ENCODE measurements at regions not wholly inside any gene's neighbourhood (a gene's known extent, or its start where the extent isn't known, plus 50 kb on each side); places are given as distances from the start of the nearest gene placed in this dataset.

GRCh38 chr2:51706220-51706619 is 674.3 kb upstream of the NRXN1 start:
- TF ChIP-seq, protein P1, sequence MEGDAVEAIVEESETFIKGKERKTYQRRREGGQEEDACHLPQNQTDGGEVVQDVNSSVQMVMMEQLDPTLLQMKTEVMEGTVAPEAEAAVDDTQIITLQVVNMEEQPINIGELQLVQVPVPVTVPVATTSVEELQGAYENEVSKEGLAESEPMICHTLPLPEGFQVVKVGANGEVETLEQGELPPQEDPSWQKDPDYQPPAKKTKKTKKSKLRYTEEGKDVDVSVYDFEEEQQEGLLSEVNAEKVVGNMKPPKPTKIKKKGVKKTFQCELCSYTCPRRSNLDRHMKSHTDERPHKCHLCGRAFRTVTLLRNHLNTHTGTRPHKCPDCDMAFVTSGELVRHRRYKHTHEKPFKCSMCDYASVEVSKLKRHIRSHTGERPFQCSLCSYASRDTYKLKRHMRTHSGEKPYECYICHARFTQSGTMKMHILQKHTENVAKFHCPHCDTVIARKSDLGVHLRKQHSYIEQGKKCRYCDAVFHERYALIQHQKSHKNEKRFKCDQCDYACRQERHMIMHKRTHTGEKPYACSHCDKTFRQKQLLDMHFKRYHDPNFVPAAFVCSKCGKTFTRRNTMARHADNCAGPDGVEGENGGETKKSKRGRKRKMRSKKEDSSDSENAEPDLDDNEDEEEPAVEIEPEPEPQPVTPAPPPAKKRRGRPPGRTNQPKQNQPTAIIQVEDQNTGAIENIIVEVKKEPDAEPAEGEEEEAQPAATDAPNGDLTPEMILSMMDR (conservative IDR thresholded peaks at IDR 0.05; ENCODE audit: low read depth, low read length) = no peak
- TF ChIP-seq EZH2 (IDR thresholded peaks at IDR 0.05; ENCODE audit: borderline replicate concordance, low read depth, low read length, poor library complexity, severe bottlenecking) = no peak
- intact Hi-C loops (cut with micrococcal nuclease; ENCODE audit: unreplicated experiment) = no loop called here
- no peaks in the 10 kb centered on the region for H3K27me3 ChIP-seq (replicated peaks; ENCODE audit: insufficient read depth, low read depth, low read length, poor library complexity)
- no peaks in the 10 kb centered on the region for H3K4me1 ChIP-seq (ENCODE audit: insufficient read depth, low read length, poor library complexity, severe bottlenecking)
- no TSS peak for BruUV-seq (replicated peaks)
- no peaks in the 10 kb centered on the region for H3K9me3 ChIP-seq (ENCODE audit: low read depth, low read length, poor library complexity, severe bottlenecking)
- no peak overlapping the region for H3K27ac ChIP-seq (ENCODE audit: low read depth, low read length, poor library complexity, severe bottlenecking)
- POLR2A ChIA-PET (ENCODE audit: low non-redundant PET) = no interaction called here
- no peaks in the 10 kb centered on the region for H3K36me3 ChIP-seq (ENCODE audit: insufficient read depth, low read length, poor library complexity, severe bottlenecking)
- CTCF ChIA-PET = no interaction called here
- no peak for DNase-seq (ENCODE audit: low spot score)
- no peak overlapping the region for H3K4me3 ChIP-seq (ENCODE audit: low read depth, low read length, poor library complexity, severe bottlenecking)

DNA sequence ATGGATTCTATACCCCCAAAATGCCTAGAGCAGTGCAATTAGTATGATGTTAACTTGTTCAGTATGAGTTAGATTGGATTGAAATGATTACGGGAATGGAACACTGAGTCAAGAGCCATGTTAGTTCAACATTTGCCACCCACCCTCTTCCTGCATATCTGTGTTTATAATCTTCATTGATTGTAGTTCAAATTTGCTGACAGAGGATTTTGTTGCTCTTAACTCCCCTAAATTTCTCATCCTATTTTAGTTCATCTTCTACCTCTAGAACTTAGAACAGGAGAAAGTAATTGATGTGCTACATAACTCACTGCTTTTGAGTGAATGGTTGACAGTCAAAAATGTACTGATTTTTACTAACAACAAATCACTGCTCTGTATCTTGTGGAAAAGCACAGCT is 673.5 kb upstream of the NRXN1 start:
- CTCF ChIA-PET = no interaction called here
- no TSS peak for BruUV-seq (replicated peaks)

GRCh38 chr2:51698021-51698420 is 666.1 kb upstream of the NRXN1 start:
- H3K36me3 ChIP-seq (ENCODE audit: insufficient read depth, low read length, poor library complexity, severe bottlenecking) = no peaks in the 10 kb centered on the region
- POLR2A ChIA-PET (ENCODE audit: low non-redundant PET) = no interaction called here

More for the DNA sequence above, 673.5 kb upstream of the NRXN1 start:
- TF ChIP-seq EZH2 (IDR thresholded peaks at IDR 0.05; ENCODE audit: borderline replicate concordance, low read depth, low read length, poor library complexity, severe bottlenecking) = no peak
- TF ChIP-seq, protein P1 (conservative IDR thresholded peaks at IDR 0.05; ENCODE audit: low read depth, low read length) = no peak
- POLR2A ChIA-PET (ENCODE audit: low non-redundant PET) = no interaction called here
- H3K4me3 ChIP-seq (ENCODE audit: low read depth, low read length, poor library complexity, severe bottlenecking) = no peak overlapping the region
- intact Hi-C loops (cut with micrococcal nuclease; ENCODE audit: unreplicated experiment) = no loop called here
- no peaks in the 10 kb centered on the region for H3K9me3 ChIP-seq (ENCODE audit: low read depth, low read length, poor library complexity, severe bottlenecking)
- no peaks in the 10 kb centered on the region for H3K27me3 ChIP-seq (replicated peaks; ENCODE audit: insufficient read depth, low read depth, low read length, poor library complexity)
- H3K36me3 ChIP-seq (ENCODE audit: insufficient read depth, low read length, poor library complexity, severe bottlenecking) = no peaks in the 10 kb centered on the region
- no peak overlapping the region for H3K27ac ChIP-seq (ENCODE audit: low read depth, low read length, poor library complexity, severe bottlenecking)
- no peaks in the 10 kb centered on the region for H3K4me1 ChIP-seq (ENCODE audit: insufficient read depth, low read length, poor library complexity, severe bottlenecking)
- DNase-seq (ENCODE audit: low spot score) = no peak

More at GRCh38 chr2:51698021-51698420, 666.1 kb upstream of the NRXN1 start:
- intact Hi-C loops (cut with micrococcal nuclease; ENCODE audit: unreplicated experiment) = no loop called here
- H3K4me1 ChIP-seq (ENCODE audit: insufficient read depth, low read length, poor library complexity, severe bottlenecking) = no peaks in the 10 kb centered on the region
- TF ChIP-seq EZH2 (IDR thresholded peaks at IDR 0.05; ENCODE audit: borderline replicate concordance, low read depth, low read length, poor library complexity, severe bottlenecking) = no peak
- TF ChIP-seq, protein P1 (conservative IDR thresholded peaks at IDR 0.05; ENCODE audit: low read depth, low read length) = no peak
- H3K27me3 ChIP-seq (replicated peaks; ENCODE audit: insufficient read depth, low read depth, low read length, poor library complexity) = no peaks in the 10 kb centered on the region
- CTCF ChIA-PET = no interaction called here
- BruUV-seq (replicated peaks) = no TSS peak
- DNase-seq (ENCODE audit: low spot score) = no peak
- no peak overlapping the region for H3K4me3 ChIP-seq (ENCODE audit: low read depth, low read length, poor library complexity, severe bottlenecking)
- H3K27ac ChIP-seq (ENCODE audit: low read depth, low read length, poor library complexity, severe bottlenecking) = no peak overlapping the region
- no peaks in the 10 kb centered on the region for H3K9me3 ChIP-seq (ENCODE audit: low read depth, low read length, poor library complexity, severe bottlenecking)
